HepG2 (cell line): ENCODE measurements at regions not wholly inside any gene's neighbourhood (a gene's known extent, or its start where the extent isn't known, plus 50 kb on each side); places are given as distances from the start of the nearest gene placed in this dataset.

Experiments used
- ATAC-seq: fragments of 200-7000 bp; cut with Tn5 transposase; 3 replicates; pipeline ENCODE4 v1.9.1; 2020; ENCODE audit warnings: mild to moderate bottlenecking, moderate library complexity
- BruUV-seq: library from RNA; stranded (reverse); fragments of 400-500 nt; replicated peaks from 2 replicates; lab custom pipeline; 2021; lab: Mats Ljungman, UMichigan
- CTCF ChIA-PET: fragments of 300-600 bp; formaldehyde crosslinking; extraction: SDS; loops from one replicate; lab custom pipeline; 2021; ENCODE audit warnings: low total read pairs, inconsistent platforms, low intra/inter-chr PET ratio; lab: Yijun Ruan, JAX
- POLR2A ChIA-PET: fragments of 350-600 bp; sonication (Branson Sonifier 250); formaldehyde crosslinking; loops from one replicate; lab custom pipeline; 2020; ENCODE audit warnings: antibody characterized with exemption, inconsistent platforms; lab: Yijun Ruan, JAX
- DNase-seq: peaks from one replicate; pipeline ENCODE4 v3.0.0-alpha.2; 2015; ENCODE audit warnings: low spot score
- FAIRE-seq: peaks from 3 replicates; lab custom pipeline; 2011; peaks lifted over from hg19 to GRCh38; lab: Jason Lieb, UNC
- H2AFZ ChIP-seq: one replicate; pipeline ENCODE4 v1.6.1; 2011; ENCODE audit warnings: low read length, inconsistent platforms
- H3K27ac ChIP-seq: fragments of 300-600 bp; 3 replicates; pipeline ENCODE4 v1.8.0; 2011; ENCODE audit warnings: mixed run types, mild to moderate bottlenecking, mixed read lengths, low read length, inconsistent platforms; ENCODE audit not compliant: insufficient read depth; ENCODE audit errors: extremely low read length
- H3K27me3 ChIP-seq, 2 experiments: fragments of 200-600 bp in 1 of 2; 2 replicates in 1 of 2; 3 replicates in 1 of 2; pipeline versions ENCODE4 v1.6.0 to v1.8.0; 2011; ENCODE audit warnings: low read length in 2 of 2, mild to moderate bottlenecking in 2 of 2, moderate library complexity in 2 of 2, inconsistent platforms in 1 of 2; ENCODE audit not compliant: insufficient read depth in 2 of 2, control insufficient read depth in 1 of 2
- H3K36me3 ChIP-seq, 2 experiments: fragments of 200-600 bp in 1 of 2; replicated peaks in 1 of 2; 2 replicates in 1 of 2; 3 replicates in 1 of 2; pipeline versions ENCODE4 v1.5.1 to v1.8.0; 2011; ENCODE audit warnings: low read length in 2 of 2, inconsistent platforms in 1 of 2; ENCODE audit not compliant: insufficient read depth in 2 of 2, control insufficient read depth in 1 of 2
- H3K4me1 ChIP-seq: 2 replicates; pipeline ENCODE4 v1.5.1; 2012; ENCODE audit warnings: low read length, inconsistent platforms; ENCODE audit not compliant: insufficient read depth
- H3K4me2 ChIP-seq: 2 replicates; pipeline ENCODE4 v1.6.0; 2011; ENCODE audit warnings: low read depth, low read length, inconsistent platforms
- H3K4me3 ChIP-seq, 3 experiments: fragments of 200-600 bp in 1 of 3; sonication (generic), shearing (Covaris generic) in 1 of 3; replicated peaks in 1 of 3; 2 replicates each; pipeline ENCODE4 v1.5.1; 2011 to 2016; ENCODE audit warnings: low read length in 3 of 3, inconsistent platforms in 2 of 3, low read depth in 2 of 3, mild to moderate bottlenecking in 2 of 3, control low read depth in 1 of 3, mixed read lengths in 1 of 3; ENCODE audit not compliant: insufficient read depth in 1 of 3
- H3K79me2 ChIP-seq: one replicate; pipeline ENCODE4 v1.6.1; 2011; ENCODE audit warnings: low read length, inconsistent platforms; ENCODE audit not compliant: insufficient read depth
- H3K9ac ChIP-seq: 2 replicates; pipeline ENCODE4 v1.6.0; 2011; ENCODE audit warnings: mild to moderate bottlenecking, low read depth, low read length, inconsistent platforms; ENCODE audit not compliant: insufficient read depth
- H3K9me3 ChIP-seq: 2 replicates; pipeline ENCODE4 v1.5.1; 2012; ENCODE audit warnings: mild to moderate bottlenecking, low read length
- H4K20me1 ChIP-seq: 2 replicates; pipeline ENCODE4 v1.6.0; 2011; ENCODE audit warnings: inconsistent platforms, mild to moderate bottlenecking, low read length, moderate library complexity; ENCODE audit not compliant: insufficient read depth
- BORCS8-MEF2B ChIP-seq: sonication (generic); formaldehyde crosslinking; IDR thresholded peaks from 2 replicates; pipeline ENCODE4 v1.8.0; 2022; ENCODE audit warnings: mild to moderate bottlenecking, missing genetic modification reagents
- HNF4A ChIP-seq: sonication (generic); formaldehyde crosslinking; IDR thresholded peaks from 2 replicates; pipeline ENCODE4 v1.4.0; 2020; ENCODE audit warnings: missing genetic modification reagents
- JUN ChIP-seq: sonication (generic); formaldehyde crosslinking; IDR thresholded peaks from 2 replicates; pipeline ENCODE4 v1.4.0; 2020; ENCODE audit warnings: mild to moderate bottlenecking, missing genetic modification reagents
- SOX13 ChIP-seq, 3 experiments: fragments of 450-650 bp in 1 of 3; sonication (generic) in 1 of 3; formaldehyde crosslinking in 1 of 3; IDR thresholded peaks in 2 of 3; conservative IDR thresholded peaks in 1 of 3; 2 replicates each; pipeline versions ENCODE4 v1.5.0 to v1.6.1; 2016 to 2020; ENCODE audit warnings: antibody characterized with exemption in 1 of 3, mild to moderate bottlenecking in 1 of 3, missing compliant biosample characterization in 1 of 3, missing genetic modification reagents in 1 of 3, moderate library complexity in 1 of 3
- SSRP1 ChIP-seq: IDR thresholded peaks from 2 replicates; pipeline ENCODE4 v1.6.1; 2016; ENCODE audit warnings: control low read depth
- ZNF160 ChIP-seq: sonication (generic); formaldehyde crosslinking; IDR thresholded peaks from 2 replicates; pipeline ENCODE4 v1.8.0; 2022; ENCODE audit warnings: mild to moderate bottlenecking, inconsistent platforms, missing genetic modification reagents
- ZNF598 ChIP-seq: sonication (generic); formaldehyde crosslinking; IDR thresholded peaks from 2 replicates; pipeline ENCODE4 v1.5.1; 2020; ENCODE audit warnings: mild to moderate bottlenecking, missing genetic modification reagents, borderline replicate concordance
- WGBS: methylation state at CpG from one replicate; pipeline ENCODE4 v1.1.6; 2017; ENCODE audit warnings: low lambda C conversion rate; 5-methylcytosine and 5-hydroxymethylcytosine counted together
- in situ Hi-C: cut with HindIII; loops from 2 replicates; pipeline ENCODE4 v1.10.0; 2017; ENCODE audit warnings: low pct_unique_long_range_greater_than_20kb; ENCODE audit not compliant: extremely low pct_ligation_motif_present
- intact Hi-C: fragments of 100-400 bp; cut with micrococcal nuclease; formaldehyde crosslinking; loops from one replicate; pipeline ENCODE4 v1.10.0; 2022; ENCODE audit not compliant: unreplicated experiment
- TF ChIP-seq, protein P1 (sequence below): sonication (generic); formaldehyde crosslinking; IDR thresholded peaks from 2 replicates; pipeline ENCODE4 v1.4.0; 2020; ENCODE audit warnings: missing genetic modification reagents
- TF ChIP-seq, protein P2 (sequence below): IDR thresholded peaks from 2 replicates; pipeline ENCODE4 v1.4.0; 2020; ENCODE audit warnings: mild to moderate bottlenecking, missing genetic modification reagents
- TF ChIP-seq, protein P3 (sequence below): sonication (generic); formaldehyde crosslinking; IDR thresholded peaks from 2 replicates; pipeline ENCODE4 v1.8.1; 2023; ENCODE audit warnings: mild to moderate bottlenecking, missing genetic modification reagents

- H3K36me3 ChIP-seq: no peaks in the 10 kb centered on the region
Observed at GRCh38 chr5:2685651-2686272, 65.7 kb downstream of the IRX2 start.

More at GRCh38 chr5:2685651-2686272, 65.7 kb downstream of the IRX2 start:
- peaks cover 1 to 18% of the 10 kb centered on the region in 2 experiments; a peak in 2 of 5 replicates for H3K27me3 ChIP-seq
- in situ Hi-C loops (no loop called here), intact Hi-C loops (no loop called here)
- POLR2A ChIA-PET: no interaction called here
- no peak overlapping the region for H3K4me2 ChIP-seq
- BruUV-seq: no TSS peak
- no peak overlapping the region for H3K4me3 ChIP-seq
- no peak for TF ChIP-seq ZNF160 (CRISPR knock-in tag)
- TF ChIP-seq, protein P1, sequence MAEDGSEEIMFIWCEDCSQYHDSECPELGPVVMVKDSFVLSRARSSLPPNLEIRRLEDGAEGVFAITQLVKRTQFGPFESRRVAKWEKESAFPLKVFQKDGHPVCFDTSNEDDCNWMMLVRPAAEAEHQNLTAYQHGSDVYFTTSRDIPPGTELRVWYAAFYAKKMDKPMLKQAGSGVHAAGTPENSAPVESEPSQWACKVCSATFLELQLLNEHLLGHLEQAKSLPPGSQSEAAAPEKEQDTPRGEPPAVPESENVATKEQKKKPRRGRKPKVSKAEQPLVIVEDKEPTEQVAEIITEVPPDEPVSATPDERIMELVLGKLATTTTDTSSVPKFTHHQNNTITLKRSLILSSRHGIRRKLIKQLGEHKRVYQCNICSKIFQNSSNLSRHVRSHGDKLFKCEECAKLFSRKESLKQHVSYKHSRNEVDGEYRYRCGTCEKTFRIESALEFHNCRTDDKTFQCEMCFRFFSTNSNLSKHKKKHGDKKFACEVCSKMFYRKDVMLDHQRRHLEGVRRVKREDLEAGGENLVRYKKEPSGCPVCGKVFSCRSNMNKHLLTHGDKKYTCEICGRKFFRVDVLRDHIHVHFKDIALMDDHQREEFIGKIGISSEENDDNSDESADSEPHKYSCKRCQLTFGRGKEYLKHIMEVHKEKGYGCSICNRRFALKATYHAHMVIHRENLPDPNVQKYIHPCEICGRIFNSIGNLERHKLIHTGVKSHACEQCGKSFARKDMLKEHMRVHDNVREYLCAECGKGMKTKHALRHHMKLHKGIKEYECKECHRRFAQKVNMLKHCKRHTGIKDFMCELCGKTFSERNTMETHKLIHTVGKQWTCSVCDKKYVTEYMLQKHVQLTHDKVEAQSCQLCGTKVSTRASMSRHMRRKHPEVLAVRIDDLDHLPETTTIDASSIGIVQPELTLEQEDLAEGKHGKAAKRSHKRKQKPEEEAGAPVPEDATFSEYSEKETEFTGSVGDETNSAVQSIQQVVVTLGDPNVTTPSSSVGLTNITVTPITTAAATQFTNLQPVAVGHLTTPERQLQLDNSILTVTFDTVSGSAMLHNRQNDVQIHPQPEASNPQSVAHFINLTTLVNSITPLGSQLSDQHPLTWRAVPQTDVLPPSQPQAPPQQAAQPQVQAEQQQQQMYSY (CRISPR knock-in tag): no peak
- no peak for TF ChIP-seq ZNF598
- TF ChIP-seq JUN: no peak
- no peak for TF ChIP-seq SOX13 (IDR thresholded peaks at IDR 0.05)
- no peak for TF ChIP-seq SOX13 (CRISPR knock-in tag; conservative IDR thresholded peaks at IDR 0.05 in 1 of 2, IDR thresholded peaks at IDR 0.05 in 1 of 2)
- TF ChIP-seq, protein P2, sequence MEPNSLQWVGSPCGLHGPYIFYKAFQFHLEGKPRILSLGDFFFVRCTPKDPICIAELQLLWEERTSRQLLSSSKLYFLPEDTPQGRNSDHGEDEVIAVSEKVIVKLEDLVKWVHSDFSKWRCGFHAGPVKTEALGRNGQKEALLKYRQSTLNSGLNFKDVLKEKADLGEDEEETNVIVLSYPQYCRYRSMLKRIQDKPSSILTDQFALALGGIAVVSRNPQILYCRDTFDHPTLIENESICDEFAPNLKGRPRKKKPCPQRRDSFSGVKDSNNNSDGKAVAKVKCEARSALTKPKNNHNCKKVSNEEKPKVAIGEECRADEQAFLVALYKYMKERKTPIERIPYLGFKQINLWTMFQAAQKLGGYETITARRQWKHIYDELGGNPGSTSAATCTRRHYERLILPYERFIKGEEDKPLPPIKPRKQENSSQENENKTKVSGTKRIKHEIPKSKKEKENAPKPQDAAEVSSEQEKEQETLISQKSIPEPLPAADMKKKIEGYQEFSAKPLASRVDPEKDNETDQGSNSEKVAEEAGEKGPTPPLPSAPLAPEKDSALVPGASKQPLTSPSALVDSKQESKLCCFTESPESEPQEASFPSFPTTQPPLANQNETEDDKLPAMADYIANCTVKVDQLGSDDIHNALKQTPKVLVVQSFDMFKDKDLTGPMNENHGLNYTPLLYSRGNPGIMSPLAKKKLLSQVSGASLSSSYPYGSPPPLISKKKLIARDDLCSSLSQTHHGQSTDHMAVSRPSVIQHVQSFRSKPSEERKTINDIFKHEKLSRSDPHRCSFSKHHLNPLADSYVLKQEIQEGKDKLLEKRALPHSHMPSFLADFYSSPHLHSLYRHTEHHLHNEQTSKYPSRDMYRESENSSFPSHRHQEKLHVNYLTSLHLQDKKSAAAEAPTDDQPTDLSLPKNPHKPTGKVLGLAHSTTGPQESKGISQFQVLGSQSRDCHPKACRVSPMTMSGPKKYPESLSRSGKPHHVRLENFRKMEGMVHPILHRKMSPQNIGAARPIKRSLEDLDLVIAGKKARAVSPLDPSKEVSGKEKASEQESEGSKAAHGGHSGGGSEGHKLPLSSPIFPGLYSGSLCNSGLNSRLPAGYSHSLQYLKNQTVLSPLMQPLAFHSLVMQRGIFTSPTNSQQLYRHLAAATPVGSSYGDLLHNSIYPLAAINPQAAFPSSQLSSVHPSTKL (CRISPR knock-in tag): no peak
- no peak for TF ChIP-seq SSRP1 (CRISPR knock-in tag)
- TF ChIP-seq BORCS8-MEF2B (CRISPR knock-in tag): no peak
- TF ChIP-seq HNF4A (CRISPR knock-in tag): no peak
- TF ChIP-seq, protein P3, sequence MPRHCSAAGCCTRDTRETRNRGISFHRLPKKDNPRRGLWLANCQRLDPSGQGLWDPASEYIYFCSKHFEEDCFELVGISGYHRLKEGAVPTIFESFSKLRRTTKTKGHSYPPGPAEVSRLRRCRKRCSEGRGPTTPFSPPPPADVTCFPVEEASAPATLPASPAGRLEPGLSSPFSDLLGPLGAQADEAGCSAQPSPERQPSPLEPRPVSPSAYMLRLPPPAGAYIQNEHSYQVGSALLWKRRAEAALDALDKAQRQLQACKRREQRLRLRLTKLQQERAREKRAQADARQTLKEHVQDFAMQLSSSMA (CRISPR knock-in tag): no peak
- H3K4me1 ChIP-seq: no peaks in the 10 kb centered on the region
- H3K79me2 ChIP-seq: no peaks in the 10 kb centered on the region
- H4K20me1 ChIP-seq: no peaks in the 10 kb centered on the region
- CTCF ChIA-PET: no interaction called here
- no peak overlapping the region for H2AFZ ChIP-seq
- H3K9ac ChIP-seq: no peak overlapping the region
- ATAC-seq (no peak), FAIRE-seq (no peak), DNase-seq (no peak)
- H3K27ac ChIP-seq: no peak overlapping the region
- 0% methylated on average over 2 of the region's 4 CpGs for WGBS
- no peaks in the 10 kb centered on the region for H3K9me3 ChIP-seq
